ENCODE measurements at regions not wholly inside any gene's neighbourhood (a gene's known extent, or its start where the extent isn't known, plus 50 kb on each side); places are given as distances from the start of the nearest gene placed in this dataset.

DNA sequence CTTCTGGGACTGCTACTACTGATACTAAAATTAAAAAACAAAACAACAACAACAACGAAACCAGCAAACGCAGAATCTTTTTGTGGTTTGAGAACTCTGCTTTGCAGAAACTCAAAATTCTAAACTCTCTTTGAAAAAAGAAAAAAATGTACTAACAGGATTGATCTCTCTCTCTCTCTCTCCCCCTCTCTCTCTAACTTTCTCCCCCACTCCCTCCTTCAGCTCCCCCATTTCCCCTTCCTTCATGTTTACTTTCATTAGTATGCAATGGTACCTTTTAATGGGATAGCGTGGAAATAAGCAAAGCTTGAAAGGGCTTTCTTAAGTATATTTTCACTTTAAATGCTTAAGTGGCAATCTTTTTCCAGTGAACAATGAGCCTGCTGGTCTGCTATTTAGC lies 562.6 kb upstream of the ADGRL2 start:
- intact Hi-C loops (cut with DNase I): no loop called here
- Histone ChIP-seq H3K4me3 (ENCODE audit: low read length in 3 of 3) (peak overlapping the region; percentile 48 to 54 (median 52)), H3K36me3 (ENCODE audit: control insufficient read depth in 2 of 3, insufficient read depth in 3 of 3, low read length in 3 of 3) (no peaks in the 10 kb centered on the region), H3K9ac (ENCODE audit: low read length in 3 of 3) (peak overlapping the region in 1 of 3 donors; percentile 46), H3K27me3 (ENCODE audit: control insufficient read depth, insufficient read depth, low read length) (no peaks in the 10 kb centered on the region), H3K4me1 (ENCODE audit: control insufficient read depth in 2 of 3, insufficient read depth in 2 of 3, low read depth in 1 of 3, low read length in 3 of 3) (peaks cover 0 to 5% (median 0%) of the 10 kb centered on the region in 3 donors), H3K9me3 (ENCODE audit: control insufficient read depth in 2 of 3, insufficient read depth in 1 of 3, low read length in 3 of 3) (no peaks in the 10 kb centered on the region), H3K27ac (ENCODE audit: low read depth in 2 of 2, low read length in 2 of 2) (no peak overlapping the region)
- TF ChIP-seq, protein P1, sequence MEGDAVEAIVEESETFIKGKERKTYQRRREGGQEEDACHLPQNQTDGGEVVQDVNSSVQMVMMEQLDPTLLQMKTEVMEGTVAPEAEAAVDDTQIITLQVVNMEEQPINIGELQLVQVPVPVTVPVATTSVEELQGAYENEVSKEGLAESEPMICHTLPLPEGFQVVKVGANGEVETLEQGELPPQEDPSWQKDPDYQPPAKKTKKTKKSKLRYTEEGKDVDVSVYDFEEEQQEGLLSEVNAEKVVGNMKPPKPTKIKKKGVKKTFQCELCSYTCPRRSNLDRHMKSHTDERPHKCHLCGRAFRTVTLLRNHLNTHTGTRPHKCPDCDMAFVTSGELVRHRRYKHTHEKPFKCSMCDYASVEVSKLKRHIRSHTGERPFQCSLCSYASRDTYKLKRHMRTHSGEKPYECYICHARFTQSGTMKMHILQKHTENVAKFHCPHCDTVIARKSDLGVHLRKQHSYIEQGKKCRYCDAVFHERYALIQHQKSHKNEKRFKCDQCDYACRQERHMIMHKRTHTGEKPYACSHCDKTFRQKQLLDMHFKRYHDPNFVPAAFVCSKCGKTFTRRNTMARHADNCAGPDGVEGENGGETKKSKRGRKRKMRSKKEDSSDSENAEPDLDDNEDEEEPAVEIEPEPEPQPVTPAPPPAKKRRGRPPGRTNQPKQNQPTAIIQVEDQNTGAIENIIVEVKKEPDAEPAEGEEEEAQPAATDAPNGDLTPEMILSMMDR (IDR thresholded peaks at IDR 0.05; ENCODE audit: borderline replicate concordance, extremely low read depth, insufficient read depth): no peak
- FAIRE-seq (no peak), DNase-seq (peak in 1 of 5 donors; percentile 23)

DNA sequence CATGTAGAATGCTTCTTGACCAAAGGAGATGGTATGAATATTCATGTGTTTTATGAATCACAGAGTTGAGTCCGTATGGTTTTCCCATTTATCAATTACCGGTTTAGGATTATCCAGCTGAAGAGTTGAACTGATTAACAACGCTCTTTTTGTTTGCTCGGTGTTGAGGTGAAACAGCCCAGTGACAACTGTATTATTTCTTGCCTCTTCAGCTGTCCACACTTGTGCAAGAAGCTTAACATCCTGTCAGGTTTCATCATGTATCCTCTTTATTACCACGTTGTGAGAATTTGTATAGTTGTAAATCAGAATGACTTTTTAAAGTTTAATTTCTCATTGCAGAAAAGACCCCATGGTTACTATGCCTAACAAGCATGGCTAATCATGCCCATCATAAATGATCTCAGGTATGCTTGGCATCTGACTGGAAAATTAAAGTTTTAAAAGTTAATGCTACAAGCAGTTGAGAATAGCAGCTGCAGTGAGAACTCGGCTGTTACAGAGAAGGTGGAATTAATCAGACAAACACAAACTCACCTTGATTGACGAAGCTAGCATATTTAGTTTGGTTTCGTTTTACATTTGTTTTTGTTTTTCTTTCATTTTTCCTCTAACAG lies 563.2 kb upstream of the ADGRL2 start:
- DNase-seq: peak in 2 of 5 donors; percentile 57 to 73
- no peak overlapping the region for H3K27ac ChIP-seq (ENCODE audit: low read depth in 2 of 2, low read length in 2 of 2)

DNA sequence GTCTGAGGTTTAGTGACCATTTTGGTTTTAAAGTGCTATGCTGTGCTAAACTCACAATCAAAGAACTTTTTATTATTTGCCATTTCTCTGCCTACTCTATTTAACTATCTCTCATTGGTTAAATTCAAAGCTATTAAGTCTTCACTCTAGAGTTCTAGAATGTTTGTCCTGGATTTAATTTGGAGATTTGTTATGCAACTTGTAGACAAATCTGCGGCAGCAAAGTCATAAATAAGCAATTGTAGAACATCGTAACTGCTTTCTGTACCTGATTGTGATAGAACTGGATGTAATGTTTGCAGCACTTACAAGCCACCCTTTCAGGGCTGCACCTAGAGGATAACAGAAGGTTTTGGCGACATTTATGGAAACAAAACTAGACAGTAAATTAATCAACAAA lies 566.5 kb upstream of the ADGRL2 start:
- peaks cover 0 to 5% (median 0%) of the 10 kb centered on the region in 3 donors for H3K4me1 ChIP-seq (ENCODE audit: control insufficient read depth in 2 of 3, insufficient read depth in 2 of 3, low read depth in 1 of 3, low read length in 3 of 3)
- no peak for FAIRE-seq
- no peaks in the 10 kb centered on the region for H3K27me3 ChIP-seq (ENCODE audit: control insufficient read depth, insufficient read depth, low read length)
- H3K4me3 ChIP-seq (ENCODE audit: low read length in 3 of 3): no peak overlapping the region
- H3K9me3 ChIP-seq (ENCODE audit: control insufficient read depth in 2 of 3, insufficient read depth in 1 of 3, low read length in 3 of 3): no peaks in the 10 kb centered on the region
- H3K27ac ChIP-seq (ENCODE audit: low read depth in 2 of 2, low read length in 2 of 2): no peak overlapping the region
- intact Hi-C loops (cut with DNase I): no loop called here
- no peak overlapping the region for H3K9ac ChIP-seq (ENCODE audit: low read length in 3 of 3)
- H3K36me3 ChIP-seq (ENCODE audit: control insufficient read depth in 2 of 3, insufficient read depth in 3 of 3, low read length in 3 of 3): no peaks in the 10 kb centered on the region
- TF ChIP-seq, protein P1 (IDR thresholded peaks at IDR 0.05; ENCODE audit: borderline replicate concordance, extremely low read depth, insufficient read depth): no peak
- DNase-seq: no peak

More for the DNA sequence above, 563.2 kb upstream of the ADGRL2 start:
- H3K4me3 ChIP-seq (ENCODE audit: low read length in 3 of 3): peak overlapping the region; percentile 48 to 54 (median 52)
- intact Hi-C loops (cut with DNase I): no loop called here
- FAIRE-seq: no peak
- no peaks in the 10 kb centered on the region for H3K27me3 ChIP-seq (ENCODE audit: control insufficient read depth, insufficient read depth, low read length)
- peaks cover 0 to 5% (median 0%) of the 10 kb centered on the region in 3 donors for H3K4me1 ChIP-seq (ENCODE audit: control insufficient read depth in 2 of 3, insufficient read depth in 2 of 3, low read depth in 1 of 3, low read length in 3 of 3)
- TF ChIP-seq, protein P1 (IDR thresholded peaks at IDR 0.05; ENCODE audit: borderline replicate concordance, extremely low read depth, insufficient read depth): no peak
- H3K36me3 ChIP-seq (ENCODE audit: control insufficient read depth in 2 of 3, insufficient read depth in 3 of 3, low read length in 3 of 3): no peaks in the 10 kb centered on the region
- peak overlapping the region in 1 of 3 donors; percentile 46 for H3K9ac ChIP-seq (ENCODE audit: low read length in 3 of 3)
- H3K9me3 ChIP-seq (ENCODE audit: control insufficient read depth in 2 of 3, insufficient read depth in 1 of 3, low read length in 3 of 3): no peaks in the 10 kb centered on the region

DNA sequence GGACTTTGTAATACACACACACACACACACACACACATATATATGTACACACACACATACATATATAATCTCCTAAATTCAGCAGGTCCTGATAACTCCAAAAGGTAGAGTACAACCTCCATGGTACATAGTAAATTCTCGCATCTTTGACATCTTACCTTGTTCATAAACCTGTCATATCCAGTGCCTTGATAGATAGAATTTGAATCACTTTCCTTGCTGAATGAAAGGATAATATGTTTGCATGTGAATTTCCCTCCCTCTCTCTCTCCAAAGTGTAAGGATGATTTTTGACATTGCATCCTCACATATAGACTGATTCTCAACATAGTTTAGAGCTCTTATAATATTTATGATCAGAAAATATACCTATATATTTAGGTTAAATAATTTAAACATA lies 567.1 kb upstream of the ADGRL2 start:
- no peak overlapping the region for H3K27ac ChIP-seq (ENCODE audit: low read depth in 2 of 2, low read length in 2 of 2)
- H3K36me3 ChIP-seq (ENCODE audit: control insufficient read depth in 2 of 3, insufficient read depth in 3 of 3, low read length in 3 of 3): no peaks in the 10 kb centered on the region
- H3K27me3 ChIP-seq (ENCODE audit: control insufficient read depth, insufficient read depth, low read length): no peaks in the 10 kb centered on the region
- DNase-seq: no peak
- intact Hi-C loops (cut with DNase I): no loop called here
- H3K4me3 ChIP-seq (ENCODE audit: low read length in 3 of 3): no peak overlapping the region
- no peaks in the 10 kb centered on the region for H3K4me1 ChIP-seq (ENCODE audit: control insufficient read depth in 2 of 3, insufficient read depth in 2 of 3, low read depth in 1 of 3, low read length in 3 of 3)
- no peak for FAIRE-seq
- TF ChIP-seq, protein P1 (IDR thresholded peaks at IDR 0.05; ENCODE audit: borderline replicate concordance, extremely low read depth, insufficient read depth): no peak
- no peaks in the 10 kb centered on the region for H3K9me3 ChIP-seq (ENCODE audit: control insufficient read depth in 2 of 3, insufficient read depth in 1 of 3, low read length in 3 of 3)
- no peak overlapping the region for H3K9ac ChIP-seq (ENCODE audit: low read length in 3 of 3)

Measured in kidney (tissue), 13 donors.